Mesenchymal stem cell (in vitro differentiated cells and primary cell): ENCODE measurements at regions not wholly inside any gene's neighbourhood (a gene's known extent, or its start where the extent isn't known, plus 50 kb on each side); places are given as distances from the start of the nearest gene placed in this dataset.
A peak's percentile ranks its signal among the peaks of the same experiment; 100 is the strongest.

Experiments used
- DNase-seq: peaks from one replicate; pipeline ENCODE4 v3.0.0-alpha.2; 2013
- H2AFZ ChIP-seq: one replicate; pipeline ENCODE4 v1.6.1; 2013; ENCODE audit warnings: low read depth, mild to moderate bottlenecking, control low read depth, inconsistent platforms, low read length, moderate library complexity
- H2AK5ac ChIP-seq: 2 replicates; pipeline ENCODE4 v1.6.1; 2013; ENCODE audit warnings: low read length, moderate library complexity, mild to moderate bottlenecking, inconsistent platforms; ENCODE audit not compliant: severe bottlenecking
- H2BK120ac ChIP-seq: one replicate; pipeline ENCODE4 v1.6.1; 2013; ENCODE audit warnings: low read depth, mild to moderate bottlenecking, inconsistent platforms, low read length, moderate library complexity
- H2BK12ac ChIP-seq, 2 experiments: one replicate each; pipeline ENCODE4 v1.6.1; 2013; ENCODE audit warnings: inconsistent platforms in 2 of 2, low read length in 2 of 2, mild to moderate bottlenecking in 2 of 2, moderate library complexity in 2 of 2, control low read depth in 1 of 2
- H2BK15ac ChIP-seq: one replicate; pipeline ENCODE4 v1.6.1; 2013; ENCODE audit warnings: mild to moderate bottlenecking, low read depth, inconsistent platforms; ENCODE audit not compliant: poor library complexity, severe bottlenecking
- H2BK5ac ChIP-seq: 2 replicates; pipeline ENCODE4 v1.6.1; 2013; ENCODE audit warnings: low read depth, mild to moderate bottlenecking, low read length, control low read depth, inconsistent platforms; ENCODE audit not compliant: poor library complexity, severe bottlenecking
- H3K14ac ChIP-seq, 2 experiments: one replicate each; pipeline ENCODE4 v1.6.1; 2013; ENCODE audit warnings: inconsistent platforms in 2 of 2, low read length in 2 of 2, control low read depth in 1 of 2, mild to moderate bottlenecking in 1 of 2, moderate library complexity in 1 of 2
- H3K18ac ChIP-seq, 2 experiments: one replicate each; pipeline ENCODE4 v1.6.1; 2013; ENCODE audit warnings: inconsistent platforms in 2 of 2, low read length in 2 of 2, control low read depth in 1 of 2, low read depth in 1 of 2, mild to moderate bottlenecking in 1 of 2
- H3K23ac ChIP-seq, 2 experiments: one replicate each; pipeline ENCODE4 v1.6.1; 2013; ENCODE audit warnings: inconsistent platforms in 2 of 2, low read length in 2 of 2, mild to moderate bottlenecking in 2 of 2, moderate library complexity in 2 of 2, control low read depth in 1 of 2
- H3K27ac ChIP-seq: 2 replicates; pipeline ENCODE4 v1.5.1; 2013; ENCODE audit warnings: mild to moderate bottlenecking, moderate library complexity, low read length, control low read depth, inconsistent platforms; ENCODE audit not compliant: poor library complexity, severe bottlenecking
- H3K27me3 ChIP-seq, 2 experiments: 2 replicates each; pipeline versions ENCODE4 v1.6.1 to v1.7.0; 2013; ENCODE audit warnings: low read length in 2 of 2, mild to moderate bottlenecking in 2 of 2, moderate library complexity in 2 of 2, control low read depth in 1 of 2, inconsistent platforms in 1 of 2; ENCODE audit not compliant: control insufficient read depth in 1 of 2, insufficient read depth in 1 of 2
- H3K36me3 ChIP-seq, 2 experiments: 2 replicates each; pipeline versions ENCODE4 v1.6.1 to v1.7.0; 2013; ENCODE audit warnings: low read length in 2 of 2, control low read depth in 1 of 2, inconsistent platforms in 1 of 2, low read depth in 1 of 2, mild to moderate bottlenecking in 1 of 2; ENCODE audit not compliant: insufficient read depth in 2 of 2, control insufficient read depth in 1 of 2
- H3K4ac ChIP-seq, 2 experiments: one replicate each; pipeline ENCODE4 v1.6.1; 2013; ENCODE audit warnings: inconsistent platforms in 2 of 2, low read length in 2 of 2, mild to moderate bottlenecking in 2 of 2, moderate library complexity in 2 of 2, control low read depth in 1 of 2, low read depth in 1 of 2
- H3K4me1 ChIP-seq: 2 replicates; pipeline ENCODE4 v1.6.1; 2013; ENCODE audit warnings: low read depth, low read length, control low read depth; ENCODE audit not compliant: control insufficient read depth, insufficient read depth
- H3K4me2 ChIP-seq: 2 replicates; pipeline ENCODE4 v1.6.1; 2013; ENCODE audit warnings: low read length, mild to moderate bottlenecking, inconsistent platforms; ENCODE audit not compliant: poor library complexity, severe bottlenecking
- H3K4me3 ChIP-seq, 2 experiments: 2 replicates each; pipeline versions ENCODE4 v1.5.1 to v1.7.0; 2013; ENCODE audit warnings: low read length in 2 of 2, mild to moderate bottlenecking in 2 of 2, control low read depth in 1 of 2, low read depth in 1 of 2; ENCODE audit not compliant: insufficient read depth in 1 of 2
- H3K79me1 ChIP-seq: replicated peaks from 2 replicates; pipeline ENCODE4 v1.6.1; 2013; ENCODE audit warnings: mild to moderate bottlenecking, control low read depth, low read length, inconsistent platforms; ENCODE audit not compliant: poor library complexity, severe bottlenecking
- H3K9ac ChIP-seq: 2 replicates; pipeline ENCODE4 v1.7.0; 2013; ENCODE audit warnings: mild to moderate bottlenecking, low read length, moderate library complexity
- H3K9me3 ChIP-seq: 2 replicates; pipeline ENCODE4 v1.7.0; 2013; ENCODE audit warnings: mild to moderate bottlenecking, low read length; ENCODE audit not compliant: control insufficient read depth
- H4K8ac ChIP-seq: one replicate; pipeline ENCODE4 v1.6.1; 2013; ENCODE audit warnings: inconsistent platforms, mild to moderate bottlenecking, low read length, moderate library complexity
- H4K91ac ChIP-seq: one replicate; pipeline ENCODE4 v1.6.1; 2013; ENCODE audit warnings: mild to moderate bottlenecking, low read length, inconsistent platforms
- WGBS: methylation state at CpG from one replicate; pipeline ENCODE4 v1.1.7; 2013; ENCODE audit warnings: mixed read lengths; 5-methylcytosine and 5-hydroxymethylcytosine counted together

DNA sequence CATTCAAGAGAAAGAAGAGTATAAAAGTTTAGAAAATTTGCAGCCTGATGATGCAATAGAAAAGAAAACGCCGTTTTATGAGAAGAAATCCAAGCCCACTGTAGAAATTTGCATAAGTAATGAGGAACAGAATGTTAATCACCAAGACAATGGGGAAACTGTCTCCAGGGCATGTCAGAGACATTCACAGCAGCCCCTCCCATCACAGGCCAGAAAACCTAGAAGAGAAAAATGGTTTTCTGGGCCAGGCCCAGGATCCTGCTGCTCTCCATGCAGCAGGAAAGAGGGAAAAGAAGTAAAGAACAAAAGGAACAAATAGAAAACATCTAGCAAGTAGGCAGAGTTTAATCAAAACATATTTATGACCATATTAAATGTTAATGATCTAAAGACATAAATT lies 119.0 kb downstream of the ANKRD50 start:
- Histone ChIP-seq H2BK15ac (no peak overlapping the region), H2BK12ac (no peak overlapping the region), H3K4me3 (no peak overlapping the region), H3K27me3 (no peaks in the 10 kb centered on the region), H3K79me1 (no peaks in the 10 kb centered on the region), H3K4me1 (no peaks in the 10 kb centered on the region), H3K9ac (no peak overlapping the region), H3K23ac (no peak overlapping the region), H3K14ac (no peak overlapping the region), H2BK5ac (no peak overlapping the region), H4K8ac (no peak overlapping the region), H3K36me3 (no peaks in the 10 kb centered on the region), H3K9me3 (no peaks in the 10 kb centered on the region), H2AFZ (no peak overlapping the region), H3K18ac (no peak overlapping the region), H3K4me2 (no peak overlapping the region), H3K4ac (no peak overlapping the region), H2AK5ac (no peak overlapping the region), H2BK120ac (no peak overlapping the region), H3K27ac (no peak overlapping the region), H4K91ac (no peak overlapping the region)
- WGBS = 95% methylated on average over 2 of the region's 2 CpGs
- no peak for DNase-seq

DNA sequence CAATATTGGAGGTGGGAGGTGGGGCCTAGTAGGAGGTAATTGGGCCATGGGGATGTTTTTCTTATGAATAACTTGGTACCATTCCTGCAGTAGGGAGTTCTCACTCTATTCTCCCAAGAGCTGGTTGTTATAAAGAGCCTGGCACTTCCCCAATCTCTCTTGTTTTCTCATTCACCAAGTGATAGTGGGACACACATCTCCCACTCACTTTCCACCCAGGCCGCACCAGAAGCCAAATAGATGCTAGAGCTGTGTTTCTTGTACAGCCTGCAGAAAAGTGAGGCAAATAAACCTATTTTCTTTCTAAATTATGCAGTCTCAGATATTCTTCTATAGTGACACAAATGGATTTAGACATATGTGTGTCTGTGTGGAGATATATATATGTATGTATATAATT lies 117.6 kb downstream of the ANKRD50 start:
- Histone ChIP-seq H2AFZ (no peak overlapping the region), H3K18ac (no peak overlapping the region), H3K27me3 (no peaks in the 10 kb centered on the region), H3K9me3 (no peaks in the 10 kb centered on the region), H3K9ac (no peak overlapping the region), H3K4me2 (no peak overlapping the region), H2BK5ac (no peak overlapping the region), H3K27ac (no peak overlapping the region), H3K36me3 (no peaks in the 10 kb centered on the region), H3K23ac (no peak overlapping the region), H3K4me3 (no peak overlapping the region), H3K79me1 (no peaks in the 10 kb centered on the region), H4K91ac (no peak overlapping the region), H2BK12ac (no peak overlapping the region), H2BK15ac (no peak overlapping the region), H3K4ac (no peak overlapping the region), H4K8ac (no peak overlapping the region), H2AK5ac (no peak overlapping the region), H3K4me1 (no peaks in the 10 kb centered on the region), H2BK120ac (no peak overlapping the region), H3K14ac (no peak overlapping the region)
- no CpG with 5 or more reads among the region's 1 CpG for WGBS
- no peak for DNase-seq

DNA sequence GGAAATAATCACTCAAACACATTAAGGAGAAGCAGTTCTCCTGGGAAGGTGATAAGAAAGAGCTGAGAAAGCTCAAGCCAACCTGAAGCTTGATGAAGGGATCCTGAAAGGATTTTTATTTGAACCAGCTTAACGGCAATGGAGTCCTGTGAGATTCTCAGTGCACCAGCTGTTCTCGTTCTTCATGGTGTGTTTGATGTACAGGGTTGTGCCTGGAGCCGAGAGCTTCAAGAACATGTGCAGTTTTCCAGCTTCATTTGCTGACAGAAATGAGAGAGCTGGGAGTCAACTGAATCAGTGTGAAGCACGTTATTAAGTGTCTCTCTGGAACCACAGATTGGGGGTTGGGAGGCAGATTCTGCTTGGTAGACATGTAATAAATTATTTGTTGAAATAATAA lies 115.7 kb downstream of the ANKRD50 start:
- no peak overlapping the region for H2AFZ ChIP-seq
- H4K8ac ChIP-seq = no peak overlapping the region
- no peak overlapping the region for H2BK5ac ChIP-seq
- H2AK5ac ChIP-seq = no peak overlapping the region
- no peak for DNase-seq
- H2BK12ac ChIP-seq = no peak overlapping the region
- no peak overlapping the region for H3K9ac ChIP-seq
- H3K4me1 ChIP-seq = no peaks in the 10 kb centered on the region
- no peak overlapping the region for H3K27ac ChIP-seq
- no peak overlapping the region for H3K4me3 ChIP-seq
- H3K79me1 ChIP-seq = no peaks in the 10 kb centered on the region
- no peak overlapping the region for H4K91ac ChIP-seq
- WGBS = 44% methylated on average over 4 of the region's 4 CpGs
- H3K18ac ChIP-seq = no peak overlapping the region
- no peak overlapping the region for H3K23ac ChIP-seq
- H3K14ac ChIP-seq = no peak overlapping the region
- H3K36me3 ChIP-seq = no peaks in the 10 kb centered on the region
- no peak overlapping the region for H2BK120ac ChIP-seq
- H3K4ac ChIP-seq = no peak overlapping the region
- no peak overlapping the region for H2BK15ac ChIP-seq
- peak overlapping the region; percentile 27 for H3K4me2 ChIP-seq
- H3K9me3 ChIP-seq = no peaks in the 10 kb centered on the region
- H3K27me3 ChIP-seq = no peaks in the 10 kb centered on the region

DNA sequence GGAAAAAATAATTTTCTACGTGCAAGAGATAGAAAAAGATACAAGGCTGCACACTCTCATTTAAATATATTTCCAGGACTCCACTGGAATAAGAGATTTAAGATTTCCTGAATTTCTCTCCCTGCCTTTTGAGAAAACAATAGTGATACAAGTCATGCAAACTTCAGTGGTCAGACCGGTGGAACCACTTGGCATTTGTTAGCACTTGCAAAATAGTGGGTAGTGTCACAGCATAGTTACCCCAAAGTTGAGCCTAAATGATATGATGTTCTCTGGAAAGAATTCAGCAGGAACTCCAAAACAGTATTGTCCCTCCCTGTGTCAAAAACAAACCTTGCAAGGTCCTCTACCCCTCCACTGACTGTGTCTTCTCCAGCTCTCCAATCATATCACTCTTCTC lies 102.3 kb downstream of the ANKRD50 start:
- no peak overlapping the region for H4K8ac ChIP-seq
- H4K91ac ChIP-seq = no peak overlapping the region
- H3K14ac ChIP-seq = no peak overlapping the region
- no peak overlapping the region for H3K4ac ChIP-seq
- no peaks in the 10 kb centered on the region for H3K27me3 ChIP-seq
- H2BK15ac ChIP-seq = no peak overlapping the region
- no peak overlapping the region for H2BK5ac ChIP-seq
- H3K9ac ChIP-seq = no peak overlapping the region
- no peaks in the 10 kb centered on the region for H3K36me3 ChIP-seq
- no peak overlapping the region for H2AK5ac ChIP-seq
- no peaks in the 10 kb centered on the region for H3K79me1 ChIP-seq
- WGBS = 38% methylated on average over 1 of the region's 2 CpGs
- no peak overlapping the region for H3K18ac ChIP-seq
- H3K27ac ChIP-seq = no peak overlapping the region
- no peak overlapping the region for H2BK12ac ChIP-seq
- DNase-seq = no peak
- H3K4me3 ChIP-seq = no peak overlapping the region
- no peaks in the 10 kb centered on the region for H3K4me1 ChIP-seq
- no peak overlapping the region for H2BK120ac ChIP-seq
- no peak overlapping the region for H2AFZ ChIP-seq
- H3K23ac ChIP-seq = no peak overlapping the region
- H3K4me2 ChIP-seq = no peak overlapping the region
- H3K9me3 ChIP-seq = no peaks in the 10 kb centered on the region
